MCF 10A (cell line): ENCODE measurements at regions not wholly inside any gene's neighbourhood (a gene's known extent, or its start where the extent isn't known, plus 50 kb on each side); places are given as distances from the start of the nearest gene placed in this dataset.

Experiments used
- BruUV-seq: library from RNA; stranded (reverse); fragments of 400-500 nt; replicated peaks from 2 replicates; lab custom pipeline; 2021; lab: Mats Ljungman, UMichigan
- CTCF ChIA-PET: fragments of 300-600 bp; sonication (Branson Sonifier 250); formaldehyde crosslinking; extraction: SDS; loops from one replicate; lab custom pipeline; 2021; ENCODE audit warnings: antibody characterized with exemption, inconsistent platforms; lab: Yijun Ruan, JAX
- POLR2A ChIA-PET: fragments of 300-600, 350-650 bp; sonication (Branson Sonifier 250); formaldehyde crosslinking; extraction: SDS; loops from one replicate; lab custom pipeline; 2020; ENCODE audit warnings: antibody characterized with exemption, inconsistent platforms; lab: Yijun Ruan, JAX
- DNase-seq: peaks from one replicate; pipeline ENCODE4 v3.0.0-alpha.2; 2018; ENCODE audit not compliant: unreplicated experiment
- H3K27ac Mint-ChIP-seq: one replicate; pipeline ENCODE4 v1.8.0; 2022; ENCODE audit warnings: mild to moderate bottlenecking, low read depth, mixed read lengths; ENCODE audit not compliant: unreplicated experiment
- H3K27me3 Mint-ChIP-seq: one replicate; pipeline ENCODE4 v1.8.0; 2022; ENCODE audit warnings: mixed read lengths; ENCODE audit not compliant: insufficient read depth, unreplicated experiment
- H3K36me3 Mint-ChIP-seq: one replicate; pipeline ENCODE4 v1.8.0; 2022; ENCODE audit warnings: mild to moderate bottlenecking, moderate library complexity, mixed read lengths; ENCODE audit not compliant: insufficient read depth, unreplicated experiment
- H3K4me1 Mint-ChIP-seq: one replicate; pipeline ENCODE4 v1.8.0; 2022; ENCODE audit warnings: mixed read lengths; ENCODE audit not compliant: insufficient read depth, unreplicated experiment
- H3K4me3 Mint-ChIP-seq: one replicate; pipeline ENCODE4 v1.8.0; 2022; ENCODE audit warnings: mild to moderate bottlenecking, moderate library complexity, mixed read lengths; ENCODE audit not compliant: unreplicated experiment
- H3K9me3 Mint-ChIP-seq: one replicate; pipeline ENCODE4 v1.8.0; 2022; ENCODE audit warnings: mixed read lengths; ENCODE audit not compliant: unreplicated experiment
- CTCF ChIP-seq: fragments of 200-600 bp; IDR thresholded peaks from one replicate; pipeline ENCODE4 v1.8.0; 2022; ENCODE audit warnings: antibody characterized with exemption, mild to moderate bottlenecking; ENCODE audit not compliant: unreplicated experiment
- intact Hi-C: fragments of 100-400 bp; cut with micrococcal nuclease; formaldehyde crosslinking; loops from 2 replicates; pipeline ENCODE4 v1.14.1; 2022

GRCh38 chr7:13702251-13702650 lies 287.2 kb downstream of the ETV1 start:
- no peak for DNase-seq
- ChIA-PET CTCF (no interaction called here), POLR2A (no interaction called here)
- Mint-ChIP-seq H3K9me3 (no peaks in the 10 kb centered on the region), H3K4me1 (no peaks in the 10 kb centered on the region), H3K27me3 (no peaks in the 10 kb centered on the region), H3K4me3 (no peak overlapping the region), H3K27ac (no peak overlapping the region), H3K36me3 (no peaks in the 10 kb centered on the region)
- no TSS peak for BruUV-seq
- intact Hi-C loops, result no loop called here
- no peak for TF ChIP-seq CTCF

- Mint-ChIP-seq H3K9me3 (no peaks in the 10 kb centered on the region), H3K36me3 (no peaks in the 10 kb centered on the region), H3K4me1 (no peaks in the 10 kb centered on the region), H3K27me3 (no peaks in the 10 kb centered on the region), H3K4me3 (no peak overlapping the region), H3K27ac (no peak overlapping the region)
- no peak for TF ChIP-seq CTCF
- intact Hi-C loops, result no loop called here
- CTCF ChIA-PET, result interaction anchor here (0.7 kb wide), 1 partner anchor 503 kb away, joined by 3 read pairs; no protein-coding TSS in a partner anchor
- POLR2A ChIA-PET, result no interaction called here
- DNase-seq, result no peak
- BruUV-seq, result no TSS peak
Measured at GRCh38 chr7:13708670-13709069, 280.8 kb downstream of the ETV1 start.

- Mint-ChIP-seq H3K9me3 (peaks cover 8% of the 10 kb centered on the region), H3K4me3 (no peak overlapping the region), H3K27ac (no peak overlapping the region), H3K4me1 (no peaks in the 10 kb centered on the region), H3K27me3 (no peaks in the 10 kb centered on the region), H3K36me3 (no peaks in the 10 kb centered on the region)
- no peak for TF ChIP-seq CTCF
- DNase-seq, result no peak
- ChIA-PET CTCF (no interaction called here), POLR2A (interaction anchor here (0.6 kb wide), 1 partner anchor 358 kb away, joined by 3 read pairs; no protein-coding TSS in a partner anchor)
- intact Hi-C loops, result loop anchor here (10.0 kb wide), 1 partner anchor 88 kb away; no protein-coding TSS in a partner anchor
- BruUV-seq, result no TSS peak
Measured at GRCh38 chr7:13713092-13713491, 276.4 kb downstream of the ETV1 start.

- Mint-ChIP-seq H3K9me3 (peaks cover 8% of the 10 kb centered on the region), H3K4me3 (no peak overlapping the region), H3K36me3 (no peaks in the 10 kb centered on the region), H3K27ac (no peak overlapping the region), H3K4me1 (no peaks in the 10 kb centered on the region), H3K27me3 (no peaks in the 10 kb centered on the region)
- no peak for DNase-seq
- ChIA-PET POLR2A (no interaction called here), CTCF (interaction anchor here (1.1 kb wide), 1 partner anchor 10 kb away, joined by 3 read pairs; no protein-coding TSS in a partner anchor)
- intact Hi-C loops, result loop anchor here (10.0 kb wide), 1 partner anchor 91 kb away; no protein-coding TSS in a partner anchor
- no TSS peak for BruUV-seq
- no peak for TF ChIP-seq CTCF
Measured at GRCh38 chr7:13715534-13715933, 273.9 kb downstream of the ETV1 start.
